GM18499 (cell line): ENCODE measurements at regions not wholly inside any gene's neighbourhood (a gene's known extent, or its start where the extent isn't known, plus 50 kb on each side); places are given as distances from the start of the nearest gene placed in this dataset.

Experiments
- ATAC-seq: cut with Tn5 transposase; IDR thresholded peaks from one replicate; pipeline ENCODE4 v1.9.1; 2021; ENCODE audit warnings: moderate number of reproducible peaks; ENCODE audit not compliant: insufficient read depth, unreplicated experiment

DNA sequence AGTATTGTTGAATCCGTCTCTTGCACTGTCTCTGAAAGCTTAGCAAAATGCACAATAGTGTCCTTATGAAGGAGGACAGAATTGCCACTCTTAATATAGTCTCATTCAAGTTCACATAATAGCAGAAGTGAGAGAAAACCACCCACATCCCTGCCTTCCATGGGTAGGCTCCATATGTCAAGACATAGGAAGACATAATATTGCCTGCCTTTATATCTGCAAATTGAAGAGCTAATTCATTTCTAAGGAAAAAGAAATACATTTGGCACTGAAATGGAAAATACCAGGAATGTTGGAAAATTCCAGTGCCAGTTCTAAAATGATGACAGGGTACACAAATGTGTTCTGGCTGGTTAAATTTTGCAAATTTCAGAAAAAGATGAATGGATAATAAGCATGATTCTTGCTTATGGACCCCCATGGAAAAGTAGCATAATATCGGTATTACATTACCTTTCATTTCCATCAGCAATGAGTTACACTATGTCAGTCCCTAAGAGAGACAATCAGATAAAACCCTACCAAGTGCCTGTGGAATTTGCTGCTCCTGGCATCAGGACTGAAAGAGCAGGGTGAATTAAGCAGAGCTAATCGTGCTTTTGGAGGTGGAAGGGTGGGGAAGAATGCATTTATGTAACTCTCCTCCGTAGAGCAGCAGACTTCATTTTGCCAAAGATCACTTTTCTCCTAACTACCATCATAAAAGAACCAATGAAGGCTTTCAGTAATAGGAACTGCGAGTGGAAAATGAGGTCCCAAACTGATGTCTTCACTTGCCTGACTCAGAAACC lies 312.6 kb downstream of the FGFR2 start:
- ATAC-seq, result no peak

DNA sequence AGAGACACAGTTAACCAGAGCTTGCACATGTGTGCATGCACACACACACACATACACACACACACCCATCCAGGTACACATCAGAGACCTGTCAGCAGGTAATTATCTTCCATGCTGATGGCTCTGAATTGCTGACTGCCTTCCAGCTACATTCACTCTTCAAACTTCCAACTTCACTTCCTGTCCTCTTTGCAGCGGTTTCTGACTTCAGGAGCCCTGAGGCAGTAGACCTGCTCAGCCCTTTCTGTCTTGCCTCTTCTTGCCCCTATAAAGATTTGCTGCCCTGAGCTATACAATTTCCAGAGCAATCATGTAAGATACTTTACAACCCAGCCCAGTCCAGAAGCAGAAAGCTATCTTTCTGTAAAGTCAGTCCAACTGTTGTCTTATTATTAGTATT lies 310.2 kb downstream of the FGFR2 start:
- no peak for ATAC-seq

DNA sequence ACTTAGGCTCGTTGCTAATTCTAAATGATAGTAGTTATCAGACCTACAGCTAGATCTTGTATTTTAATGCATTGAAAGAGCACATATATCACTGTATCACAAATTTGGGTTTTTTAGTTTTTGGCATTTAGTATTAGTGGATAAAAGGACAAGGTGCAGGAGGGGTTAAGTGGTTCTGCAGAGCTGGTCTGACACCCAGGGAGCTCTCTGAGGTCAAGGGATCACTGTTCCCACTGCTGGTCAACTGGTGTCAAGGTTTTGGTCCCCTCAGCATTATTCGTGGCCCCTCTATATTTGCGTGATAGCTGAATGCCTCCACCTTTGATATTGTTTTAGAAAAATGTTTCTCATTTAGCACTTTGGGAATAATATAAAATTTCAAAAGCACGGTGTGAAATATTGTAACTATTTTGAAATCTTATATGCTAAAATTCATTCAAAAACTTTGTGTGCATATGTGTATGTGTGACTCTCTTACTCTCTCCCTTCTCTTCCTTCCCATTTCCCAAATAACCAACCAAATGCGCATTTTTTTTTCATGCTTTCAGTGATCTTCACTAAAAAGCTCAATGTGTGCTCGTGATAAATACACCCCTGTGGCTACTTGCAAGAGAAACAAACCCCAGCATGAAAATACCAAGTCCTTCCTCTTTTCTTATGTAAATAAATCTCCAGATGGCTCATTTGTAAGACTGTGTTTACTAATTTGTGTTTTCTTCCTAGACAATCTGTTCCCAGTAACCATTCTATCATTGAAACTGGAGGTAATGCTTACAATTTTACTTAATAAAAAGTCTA lies 309.2 kb downstream of the FGFR2 start:
- no peak for ATAC-seq

DNA sequence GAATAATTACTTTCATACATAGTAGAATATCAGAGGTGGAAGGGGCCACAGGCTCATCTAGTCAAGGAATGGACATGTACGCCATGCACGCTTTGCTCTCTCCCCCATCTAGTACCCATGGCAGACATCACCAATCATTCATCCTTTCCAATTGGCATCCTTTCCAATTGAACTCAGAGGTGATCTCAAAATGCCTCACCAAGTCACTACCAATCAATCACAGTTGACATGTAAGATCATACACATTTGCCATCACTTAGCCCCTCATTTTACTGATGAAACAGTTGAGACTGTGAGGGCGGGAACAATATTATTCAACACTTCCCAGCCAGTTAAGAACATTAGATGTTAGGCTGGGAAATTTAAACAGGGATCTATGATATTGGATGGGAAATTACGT lies 308.4 kb downstream of the FGFR2 start:
- ATAC-seq, result no peak

DNA sequence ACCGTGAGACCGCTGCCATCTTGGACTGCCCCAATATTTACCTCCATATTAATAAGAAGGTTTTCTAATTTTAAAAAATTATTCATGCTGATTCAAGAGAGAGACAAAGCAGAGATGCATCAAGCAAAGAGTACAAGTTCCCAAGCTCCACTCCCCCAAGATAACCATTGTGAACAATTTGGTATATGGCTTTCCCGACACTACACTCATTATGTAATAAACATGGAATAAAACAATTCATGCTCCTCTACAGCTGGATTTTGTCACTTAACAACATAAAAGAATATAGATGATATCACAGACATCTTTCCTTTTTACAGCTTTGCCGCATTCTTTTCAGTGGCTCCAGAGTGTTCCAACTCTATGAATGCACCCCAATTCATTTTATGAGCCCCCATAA lies 307.6 kb downstream of the FGFR2 start:
- no peak for ATAC-seq

DNA sequence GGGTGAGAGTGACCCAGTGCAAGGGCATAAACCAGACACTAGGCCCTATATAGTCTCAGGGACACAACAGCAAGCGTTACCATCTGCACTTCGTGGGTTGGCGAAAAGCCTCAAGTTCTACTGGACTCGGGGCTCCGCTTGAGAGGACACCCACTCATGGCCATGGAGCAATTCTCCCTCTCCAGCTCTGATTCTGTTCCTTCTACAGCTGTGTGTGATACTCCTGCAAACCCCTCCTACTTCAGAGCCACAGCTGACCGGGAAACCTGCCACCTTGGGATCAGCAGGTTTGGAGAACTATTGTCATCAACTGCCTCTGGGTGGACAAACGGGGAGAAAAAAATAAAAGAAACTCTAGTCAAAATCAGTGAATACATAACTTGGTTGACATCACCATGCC lies 306.9 kb downstream of the FGFR2 start:
- ATAC-seq, result no peak

DNA sequence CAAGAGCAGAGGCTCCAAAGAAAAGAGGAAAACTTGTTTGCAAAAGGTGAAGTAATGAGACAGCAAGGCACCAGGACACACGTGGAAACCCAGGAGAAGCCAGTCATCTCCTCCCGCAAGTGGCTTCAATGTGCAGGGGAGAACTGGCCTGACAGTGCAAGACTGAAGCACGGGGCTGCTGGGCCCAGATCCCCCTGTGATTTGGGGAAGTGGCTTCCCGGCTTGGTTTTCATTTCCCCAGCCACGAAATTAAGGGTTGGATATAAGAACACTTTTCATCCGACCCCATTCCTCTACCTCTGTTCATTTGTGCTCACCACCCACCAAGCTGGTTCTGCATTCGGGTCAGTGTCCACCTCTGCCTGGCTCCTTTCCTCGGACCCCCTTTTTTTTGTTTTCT lies 306.4 kb downstream of the FGFR2 start:
- no peak for ATAC-seq

DNA sequence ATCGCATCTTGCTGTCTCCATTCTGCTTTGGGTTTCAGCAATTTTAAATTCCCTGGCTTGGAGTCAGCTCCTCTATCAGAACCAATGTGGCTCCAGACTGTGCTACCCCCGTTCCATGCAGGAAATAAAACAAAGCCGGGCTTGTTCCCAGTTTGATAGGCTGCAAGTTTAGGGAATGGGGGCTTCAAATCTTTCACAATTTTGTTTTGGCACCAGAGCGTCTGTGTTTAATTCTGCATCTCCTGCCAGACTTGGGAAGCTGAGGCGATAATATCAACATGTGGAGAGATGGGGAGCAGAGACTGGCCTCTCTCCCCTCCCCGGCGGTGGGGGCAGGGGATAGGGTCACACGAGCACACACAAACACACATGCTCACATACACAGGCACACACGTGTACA lies 305.9 kb downstream of the FGFR2 start:
- no peak for ATAC-seq

DNA sequence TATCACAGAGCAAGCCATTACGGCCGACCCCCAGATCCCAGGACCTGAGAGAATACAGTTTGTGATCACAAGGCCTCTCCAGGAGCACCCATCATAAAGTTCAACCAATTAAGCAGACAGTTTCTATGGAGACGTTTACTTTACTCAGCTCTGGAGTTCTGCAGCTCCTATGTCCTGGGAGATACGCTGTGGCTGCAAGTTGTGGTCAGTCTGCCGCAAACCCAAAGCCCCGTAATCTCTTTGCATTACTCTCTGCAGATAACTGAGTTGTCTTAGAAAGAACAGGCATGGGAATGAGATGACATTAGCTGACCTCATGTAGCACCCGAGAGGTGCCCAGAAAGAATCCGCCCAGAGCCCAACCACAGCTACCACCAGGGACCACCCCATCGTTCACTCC lies 305.1 kb downstream of the FGFR2 start:
- no peak for ATAC-seq

DNA sequence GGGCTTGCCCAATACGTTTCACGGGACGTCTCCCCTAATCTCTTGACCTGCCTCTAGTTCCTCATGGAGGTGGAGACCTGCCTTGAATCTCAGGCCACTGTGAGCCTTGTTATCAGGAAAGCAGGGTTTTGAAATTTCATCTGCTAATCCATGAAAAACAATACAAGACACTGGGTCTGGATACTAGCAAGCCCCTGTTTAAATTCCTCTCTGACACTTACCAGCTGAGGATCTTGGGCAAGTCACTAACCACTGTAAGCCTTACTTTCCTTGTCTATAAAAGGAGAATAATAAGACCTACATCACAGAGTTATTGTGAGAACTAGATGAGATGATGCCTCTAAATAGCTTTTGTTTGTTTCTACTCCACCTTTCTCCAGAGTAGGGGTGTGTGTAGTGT lies 303.6 kb downstream of the FGFR2 start:
- no peak for ATAC-seq

DNA sequence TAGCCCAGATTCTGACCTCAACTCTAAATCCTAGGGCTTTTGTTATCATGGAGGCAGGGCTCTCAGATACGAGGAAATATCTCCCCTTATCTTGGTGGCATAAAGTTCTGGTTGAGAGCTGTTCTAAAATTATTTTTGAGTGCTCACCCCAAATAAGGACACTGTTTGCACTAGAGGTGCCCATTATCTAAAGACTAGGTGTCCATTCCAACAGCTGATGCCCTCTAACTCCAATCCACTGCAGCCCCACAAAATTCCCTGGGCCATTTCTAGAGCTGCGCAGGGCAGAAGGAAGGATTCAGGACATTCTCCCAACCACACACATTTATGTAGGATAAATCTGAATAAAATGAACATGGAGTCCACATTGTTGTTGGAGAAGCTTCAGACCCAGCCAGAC lies 301.9 kb downstream of the FGFR2 start:
- no peak for ATAC-seq

DNA sequence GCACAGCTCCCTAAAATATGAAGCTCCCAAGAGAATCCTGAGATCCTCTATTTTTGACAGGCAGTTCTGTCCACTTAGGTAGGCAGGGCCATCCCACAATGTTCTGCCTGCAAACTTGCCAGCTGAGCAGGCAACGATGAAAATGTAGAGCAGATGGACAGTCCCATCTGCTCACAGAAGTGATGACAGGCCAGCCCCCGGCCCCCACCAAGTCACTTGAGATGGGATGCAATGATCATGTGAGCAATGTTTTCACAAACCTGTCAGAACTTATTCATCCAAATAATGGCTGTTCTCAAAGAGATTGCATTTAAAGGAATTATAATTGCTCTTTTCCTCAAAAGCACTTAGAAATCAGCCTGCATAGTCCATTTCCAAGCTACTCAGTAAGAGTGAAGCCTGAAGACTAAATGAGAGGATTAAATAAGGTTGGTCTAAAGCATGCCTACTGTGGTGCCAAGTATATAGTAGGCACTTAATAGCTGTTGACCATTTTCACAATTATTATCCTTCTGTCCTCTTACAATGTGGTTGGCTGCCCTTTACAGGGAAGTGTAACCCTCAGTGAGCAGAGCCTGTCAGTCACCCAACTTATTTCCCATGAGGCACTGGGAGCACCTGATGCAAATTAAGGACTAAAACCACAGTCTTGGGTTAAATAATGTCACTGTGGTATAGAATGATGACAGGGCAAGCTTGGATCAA lies 301.2 kb downstream of the FGFR2 start:
- ATAC-seq, result no peak

DNA sequence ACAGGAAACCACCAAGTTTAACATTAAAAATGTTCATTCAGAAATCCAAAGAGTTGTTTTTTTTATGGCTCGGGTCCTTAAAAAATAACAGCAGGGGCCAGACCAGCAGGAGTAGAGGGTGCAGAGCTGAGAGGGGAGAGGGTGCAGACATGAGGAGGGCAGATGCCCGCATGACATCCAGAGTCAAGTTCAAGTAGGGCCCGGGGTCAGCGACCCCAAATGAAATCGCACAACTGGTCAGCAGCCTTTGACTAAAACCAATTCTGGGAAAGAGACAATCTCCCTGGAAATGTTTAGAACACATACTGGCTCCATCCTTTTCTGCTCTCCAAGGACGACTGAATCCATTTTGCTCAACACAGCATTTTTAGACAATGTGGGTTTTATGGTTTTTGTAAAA lies 297.5 kb downstream of the FGFR2 start:
- no peak for ATAC-seq

DNA sequence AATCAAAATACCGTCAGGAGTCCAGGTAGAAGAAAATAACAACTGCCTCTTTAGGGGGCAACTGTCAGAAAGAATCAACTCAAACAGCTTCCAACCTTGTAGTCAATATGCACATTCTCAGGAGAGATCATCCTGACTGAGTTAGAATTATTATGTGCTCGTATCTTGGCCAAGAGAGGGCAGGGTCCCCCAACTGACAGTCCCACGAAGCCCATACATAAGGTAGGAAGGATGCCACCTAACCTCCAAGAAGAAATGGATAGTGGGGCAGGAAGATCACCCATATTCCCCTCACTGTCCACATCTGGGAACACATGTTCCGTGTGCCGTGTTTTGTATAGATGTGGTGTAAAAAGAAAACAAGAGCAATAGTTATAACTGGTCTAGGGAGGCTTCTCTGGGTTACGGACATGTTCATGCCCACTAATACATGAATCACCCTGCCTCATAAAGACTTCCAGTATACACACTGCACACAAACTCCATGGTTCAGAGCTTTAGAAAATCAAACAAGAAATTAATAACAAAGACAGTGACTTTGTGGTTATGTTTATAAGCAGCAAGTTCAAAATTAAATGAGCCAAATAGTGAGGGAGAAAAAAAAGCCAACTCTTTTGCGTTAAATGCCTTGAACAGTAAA lies 295.6 kb downstream of the FGFR2 start:
- no peak for ATAC-seq

DNA sequence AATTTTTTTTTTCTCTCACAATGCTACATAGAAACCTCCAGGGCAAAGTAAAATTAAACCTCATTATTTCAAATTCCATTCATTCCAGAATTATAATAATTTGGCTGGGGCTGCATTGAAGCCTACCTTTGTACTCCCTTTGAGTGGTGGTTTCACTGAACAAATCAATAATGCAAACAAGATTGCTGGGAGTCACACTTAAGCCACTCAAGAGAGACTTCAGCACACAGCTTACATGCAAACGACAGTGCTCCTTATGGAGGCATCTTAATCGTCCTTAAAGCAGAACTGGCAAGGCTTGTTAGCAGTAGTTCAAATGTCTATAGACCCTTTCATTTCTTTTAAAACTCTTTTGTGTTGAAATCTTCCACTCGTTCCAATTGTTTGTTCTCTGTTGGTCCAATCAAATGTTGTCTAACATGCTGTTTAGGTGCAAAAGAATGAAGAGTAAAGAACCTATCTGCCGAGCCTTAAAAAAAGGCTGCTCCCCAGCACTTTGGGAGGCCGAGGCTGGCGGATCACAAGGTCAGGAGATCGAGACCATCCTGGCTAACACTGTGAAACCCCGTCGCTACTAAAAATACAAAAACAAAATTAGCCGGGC lies 294.9 kb downstream of the FGFR2 start:
- ATAC-seq, result no peak

DNA sequence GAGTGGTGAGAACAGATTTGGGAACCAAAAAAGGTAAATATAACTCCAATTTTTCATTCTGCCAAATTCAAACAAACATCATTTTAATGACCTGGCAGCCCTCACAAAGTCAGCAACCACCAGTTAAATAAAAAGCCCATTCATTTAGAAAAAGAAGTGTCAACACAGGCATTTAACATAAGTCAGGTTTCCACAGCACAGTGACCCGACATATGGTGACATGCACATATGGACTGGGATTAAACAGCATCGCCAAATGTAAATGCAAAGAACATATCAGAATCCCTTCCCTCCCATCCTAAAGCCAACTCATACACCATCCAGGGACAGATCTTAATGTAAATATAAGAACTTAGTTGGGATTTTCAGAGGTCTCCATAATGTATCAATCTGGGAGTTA lies 293.2 kb downstream of the FGFR2 start:
- ATAC-seq, result no peak

DNA sequence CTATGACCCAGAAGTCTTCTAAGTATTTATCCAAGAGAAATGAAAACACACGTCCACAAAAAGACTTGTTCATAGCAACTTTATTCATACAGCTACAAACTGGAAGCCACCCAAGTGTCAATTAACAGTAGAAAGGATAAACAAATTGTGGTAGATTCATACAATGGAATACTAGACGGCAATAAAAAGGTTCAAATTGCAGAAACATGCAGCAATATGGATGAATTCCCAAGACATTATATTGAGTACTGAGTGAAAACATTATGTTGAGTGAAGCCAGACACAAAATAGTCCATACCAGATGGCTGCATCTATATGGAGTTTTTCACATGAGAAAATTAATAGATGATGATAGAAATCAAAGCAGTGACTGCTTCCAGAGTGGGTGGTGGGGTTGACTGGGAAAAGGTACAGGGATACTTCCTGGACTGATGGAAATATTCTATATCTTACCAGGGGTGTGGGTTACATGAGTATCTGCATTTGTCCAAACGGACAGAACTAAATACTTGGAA lies 292.0 kb downstream of the FGFR2 start:
- ATAC-seq, result no peak

DNA sequence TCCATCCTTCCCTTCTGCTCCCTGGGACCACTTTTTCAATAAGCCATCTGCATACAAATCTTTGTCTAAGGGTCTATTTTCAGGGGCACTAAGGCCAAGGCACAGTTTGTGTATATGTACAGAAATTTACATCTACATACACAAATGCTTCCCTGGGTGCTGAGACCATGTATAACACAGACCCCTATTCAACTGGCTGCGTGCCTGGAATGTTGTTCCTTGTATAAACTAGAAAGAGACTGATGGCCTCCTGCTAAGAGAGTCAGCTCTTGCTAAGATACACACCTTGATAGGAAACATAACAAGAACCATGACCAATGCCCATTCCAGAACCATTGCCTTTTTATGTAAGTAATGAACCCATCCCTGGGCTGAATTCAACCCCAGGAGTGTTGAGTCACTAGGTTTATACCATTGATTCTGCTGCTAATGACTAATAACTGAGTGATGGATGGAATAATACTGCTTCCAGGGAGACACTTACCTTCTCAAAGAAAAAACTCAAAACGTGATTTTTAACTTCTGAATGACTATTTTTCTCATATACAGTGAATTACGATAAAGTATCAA lies 290.7 kb downstream of the FGFR2 start:
- ATAC-seq, result no peak

DNA sequence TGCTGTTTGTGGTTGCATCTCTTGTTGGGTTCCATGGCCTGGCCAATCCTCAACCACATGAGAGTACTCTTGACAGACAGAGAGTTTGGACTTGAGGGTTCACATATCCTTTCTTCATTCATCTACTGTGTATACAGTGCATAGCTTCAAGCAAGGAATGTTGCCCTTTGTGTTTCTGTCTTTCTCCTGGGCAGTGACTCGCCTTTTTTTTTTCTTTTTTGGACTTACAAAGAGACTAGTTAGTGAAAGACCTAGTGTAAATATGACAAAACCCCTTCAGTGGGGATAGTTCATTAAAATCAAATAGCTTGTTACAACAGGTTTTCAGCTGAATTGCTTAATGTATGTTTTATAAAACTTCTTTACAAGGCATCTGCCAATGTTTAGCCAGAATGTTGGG lies 290.2 kb downstream of the FGFR2 start:
- ATAC-seq, result no peak

DNA sequence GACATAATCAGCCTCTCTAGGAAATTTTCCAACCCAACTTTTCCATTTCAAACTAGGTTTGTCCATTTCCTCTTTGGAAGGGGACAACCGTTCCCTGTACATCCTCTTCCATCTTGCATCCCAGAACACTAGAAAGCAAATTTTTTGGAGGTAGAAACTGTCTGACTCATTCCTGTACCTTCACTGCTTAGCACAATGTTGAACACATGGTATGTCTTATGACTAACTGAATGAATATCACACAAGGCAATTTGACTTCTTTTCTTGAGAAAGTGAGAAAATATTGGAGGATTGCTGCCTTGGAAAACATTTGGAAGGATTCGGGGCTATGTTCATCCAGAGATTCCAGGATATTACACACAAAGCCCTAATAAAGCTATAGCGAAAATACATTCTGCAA lies 289.1 kb downstream of the FGFR2 start:
- no peak for ATAC-seq
